GM13976 (cell line): ENCODE measurements at regions not wholly inside any gene's neighbourhood (a gene's known extent, or its start where the extent isn't known, plus 50 kb on each side); places are given as distances from the start of the nearest gene placed in this dataset.

ENCODE experiments used
- DNase-seq: peaks from one replicate; pipeline ENCODE4 v3.0.0; 2012; ENCODE audit warnings: low spot score
- in situ Hi-C: fragments of 300-500 bp; cut with MboI; formaldehyde crosslinking; loops from one replicate; pipeline ENCODE4 v1.12.0; 2022; ENCODE audit warnings: low sequenced_read_pairs, mixed read lengths, inconsistent platforms; ENCODE audit not compliant: unreplicated experiment
- TF ChIP-seq, protein P1 (sequence below): IDR thresholded peaks from 2 replicates; pipeline ENCODE4 v1.5.1; 2012; ENCODE audit warnings: borderline replicate concordance, mild to moderate bottlenecking; ENCODE audit not compliant: insufficient read depth; ENCODE audit errors: extremely low read depth, missing control alignments, control extremely low read depth

GRCh38 chr3:10747341-10747740, 68.7 kb upstream of the SLC6A11 start:
- TF ChIP-seq, protein P1, sequence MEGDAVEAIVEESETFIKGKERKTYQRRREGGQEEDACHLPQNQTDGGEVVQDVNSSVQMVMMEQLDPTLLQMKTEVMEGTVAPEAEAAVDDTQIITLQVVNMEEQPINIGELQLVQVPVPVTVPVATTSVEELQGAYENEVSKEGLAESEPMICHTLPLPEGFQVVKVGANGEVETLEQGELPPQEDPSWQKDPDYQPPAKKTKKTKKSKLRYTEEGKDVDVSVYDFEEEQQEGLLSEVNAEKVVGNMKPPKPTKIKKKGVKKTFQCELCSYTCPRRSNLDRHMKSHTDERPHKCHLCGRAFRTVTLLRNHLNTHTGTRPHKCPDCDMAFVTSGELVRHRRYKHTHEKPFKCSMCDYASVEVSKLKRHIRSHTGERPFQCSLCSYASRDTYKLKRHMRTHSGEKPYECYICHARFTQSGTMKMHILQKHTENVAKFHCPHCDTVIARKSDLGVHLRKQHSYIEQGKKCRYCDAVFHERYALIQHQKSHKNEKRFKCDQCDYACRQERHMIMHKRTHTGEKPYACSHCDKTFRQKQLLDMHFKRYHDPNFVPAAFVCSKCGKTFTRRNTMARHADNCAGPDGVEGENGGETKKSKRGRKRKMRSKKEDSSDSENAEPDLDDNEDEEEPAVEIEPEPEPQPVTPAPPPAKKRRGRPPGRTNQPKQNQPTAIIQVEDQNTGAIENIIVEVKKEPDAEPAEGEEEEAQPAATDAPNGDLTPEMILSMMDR, result no peak
- in situ Hi-C loops, result loop anchor here (25.0 kb wide), 1 partner anchor 385 kb away; no protein-coding TSS in a partner anchor

DNA sequence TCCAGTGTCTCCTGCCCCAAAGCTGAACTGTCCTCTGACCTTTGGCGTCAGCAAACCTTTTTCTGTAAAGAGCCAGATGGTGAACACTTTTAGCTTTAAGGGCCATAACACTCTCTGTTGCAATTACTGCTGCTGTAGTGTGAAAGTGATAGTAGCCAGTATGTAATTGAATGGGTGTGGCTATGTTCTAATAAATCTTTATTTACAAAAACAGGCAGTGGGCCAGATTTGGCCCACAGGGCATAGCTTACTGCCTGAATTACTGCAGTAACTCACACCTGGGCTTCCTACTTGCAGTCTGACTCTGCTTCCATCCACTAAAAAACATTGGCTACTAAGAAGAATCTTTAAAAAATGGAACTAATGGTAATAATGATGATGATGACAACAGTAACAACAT, 68.0 kb upstream of the SLC6A11 start:
- in situ Hi-C loops, result loop anchor here (25.0 kb wide), 1 partner anchor 386 kb away; no protein-coding TSS in a partner anchor
- TF ChIP-seq, protein P1, result no peak
- DNase-seq, result no peak

More at GRCh38 chr3:10747341-10747740, 68.7 kb upstream of the SLC6A11 start:
- no peak for DNase-seq

DNA sequence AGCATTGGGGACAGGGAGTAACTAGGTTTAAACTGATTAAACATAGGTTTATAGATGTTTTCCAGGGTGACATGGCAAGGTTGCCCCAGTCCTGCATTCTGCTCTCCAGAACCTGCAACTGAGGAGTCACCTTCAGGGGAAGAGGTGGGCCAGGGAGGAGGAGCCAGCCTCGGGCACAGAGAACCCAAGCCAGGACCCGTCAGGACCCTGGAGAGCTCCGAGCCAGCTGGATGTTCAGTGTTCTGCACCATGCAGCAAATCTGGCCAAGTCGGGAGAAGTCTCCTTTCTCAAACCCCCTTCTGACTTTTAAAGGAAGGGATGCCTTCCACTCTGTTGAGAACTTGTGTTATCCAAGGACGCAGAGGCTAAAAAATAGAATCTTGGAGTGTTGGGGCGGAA, 62.1 kb upstream of the SLC6A11 start:
- DNase-seq, result peak; percentile 58
- TF ChIP-seq, protein P1, result no peak
- in situ Hi-C loops, result no loop called here

- in situ Hi-C loops, result no loop called here
Measured at GRCh38 chr3:10756546-10756945, 59.5 kb upstream of the SLC6A11 start.

GRCh38 chr3:10757021-10757820, 58.8 kb upstream of the SLC6A11 start:
- no peak for DNase-seq
- TF ChIP-seq, protein P1, result no peak
- in situ Hi-C loops, result no loop called here

More at GRCh38 chr3:10756546-10756945, 59.5 kb upstream of the SLC6A11 start:
- no peak for DNase-seq
- TF ChIP-seq, protein P1, result no peak

GRCh38 chr3:10757821-10758130, 58.3 kb upstream of the SLC6A11 start:
- DNase-seq, result no peak
- in situ Hi-C loops, result no loop called here
- TF ChIP-seq, protein P1, result no peak
